GM18909 (cell line): ENCODE measurements at regions not wholly inside any gene's neighbourhood (a gene's known extent, or its start where the extent isn't known, plus 50 kb on each side); places are given as distances from the start of the nearest gene placed in this dataset.
"Not testable (repeated sequence)": the region's sequence is repeated elsewhere in the genome, so short reads cannot be mapped to it uniquely, and the experiment has no call there.

Experiments
- ATAC-seq: cut with Tn5 transposase; IDR thresholded peaks from one replicate; pipeline ENCODE4 v1.9.1; 2021; ENCODE audit warnings: mild to moderate bottlenecking; ENCODE audit not compliant: unreplicated experiment, poor library complexity

DNA sequence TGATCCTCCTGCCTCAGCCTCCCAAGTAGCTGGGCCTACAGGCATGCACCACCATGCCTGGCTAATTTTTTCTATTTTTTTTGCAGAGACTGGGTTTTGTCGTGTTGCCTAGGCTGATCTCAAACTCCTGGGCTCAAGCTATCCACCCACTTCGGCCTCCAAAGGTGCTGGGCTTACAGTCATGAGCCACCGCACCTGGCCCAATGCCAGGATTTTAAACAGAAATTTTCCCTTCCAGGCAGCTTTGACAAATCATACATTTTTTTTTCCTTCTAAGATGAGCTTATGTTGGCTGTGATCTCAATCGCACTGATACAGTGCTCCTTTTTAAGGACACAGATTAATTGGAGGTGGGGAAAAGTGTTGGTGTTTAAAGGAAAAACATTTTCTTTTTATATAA is 73.2 kb upstream of the CD2AP start:
- ATAC-seq: no peak

- ATAC-seq: no peak
Observed at GRCh38 chr6:47405273-47405672, 72.3 kb upstream of the CD2AP start.

- no peak for ATAC-seq
Observed at GRCh38 chr6:47407300-47408281, 70.0 kb upstream of the CD2AP start.

- peak; percentile 75 for ATAC-seq
Observed at GRCh38 chr6:47413752-47414422, 63.7 kb upstream of the CD2AP start.

DNA sequence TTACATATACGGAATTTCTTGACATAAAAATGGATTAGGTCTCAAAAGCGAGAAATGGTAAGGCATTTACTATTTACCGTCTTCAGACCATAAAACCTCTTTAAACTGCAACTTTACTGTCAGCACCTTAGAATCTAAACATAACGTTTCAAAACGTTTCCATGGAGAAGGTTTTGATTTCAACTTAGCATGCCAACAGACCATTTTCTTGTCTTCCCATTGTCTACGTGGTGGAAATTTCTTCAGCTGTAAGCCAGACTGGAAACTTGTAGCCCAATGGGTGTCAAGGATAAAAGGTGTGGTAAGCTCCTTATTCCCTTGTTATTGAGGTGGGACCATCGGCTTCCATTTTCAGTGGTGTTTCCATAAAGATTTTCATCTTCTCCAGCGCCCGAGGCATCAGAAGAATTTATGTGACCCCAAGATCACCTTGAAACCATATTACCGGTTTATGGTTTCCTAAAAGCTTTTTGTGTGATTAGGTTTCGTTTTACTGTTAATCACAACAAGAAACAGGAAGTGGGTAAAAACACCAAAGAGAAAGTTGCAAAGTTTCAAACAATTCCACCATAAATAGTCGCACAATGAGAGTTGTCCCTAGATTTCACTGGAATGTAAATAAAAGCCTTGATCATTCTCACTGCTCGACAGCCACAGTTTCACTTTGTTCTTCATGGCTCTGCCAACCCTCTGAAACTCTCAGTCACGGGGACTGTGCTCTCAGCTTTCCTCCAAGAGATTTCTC is 63.0 kb upstream of the CD2AP start:
- peak; percentile 83 for ATAC-seq

DNA sequence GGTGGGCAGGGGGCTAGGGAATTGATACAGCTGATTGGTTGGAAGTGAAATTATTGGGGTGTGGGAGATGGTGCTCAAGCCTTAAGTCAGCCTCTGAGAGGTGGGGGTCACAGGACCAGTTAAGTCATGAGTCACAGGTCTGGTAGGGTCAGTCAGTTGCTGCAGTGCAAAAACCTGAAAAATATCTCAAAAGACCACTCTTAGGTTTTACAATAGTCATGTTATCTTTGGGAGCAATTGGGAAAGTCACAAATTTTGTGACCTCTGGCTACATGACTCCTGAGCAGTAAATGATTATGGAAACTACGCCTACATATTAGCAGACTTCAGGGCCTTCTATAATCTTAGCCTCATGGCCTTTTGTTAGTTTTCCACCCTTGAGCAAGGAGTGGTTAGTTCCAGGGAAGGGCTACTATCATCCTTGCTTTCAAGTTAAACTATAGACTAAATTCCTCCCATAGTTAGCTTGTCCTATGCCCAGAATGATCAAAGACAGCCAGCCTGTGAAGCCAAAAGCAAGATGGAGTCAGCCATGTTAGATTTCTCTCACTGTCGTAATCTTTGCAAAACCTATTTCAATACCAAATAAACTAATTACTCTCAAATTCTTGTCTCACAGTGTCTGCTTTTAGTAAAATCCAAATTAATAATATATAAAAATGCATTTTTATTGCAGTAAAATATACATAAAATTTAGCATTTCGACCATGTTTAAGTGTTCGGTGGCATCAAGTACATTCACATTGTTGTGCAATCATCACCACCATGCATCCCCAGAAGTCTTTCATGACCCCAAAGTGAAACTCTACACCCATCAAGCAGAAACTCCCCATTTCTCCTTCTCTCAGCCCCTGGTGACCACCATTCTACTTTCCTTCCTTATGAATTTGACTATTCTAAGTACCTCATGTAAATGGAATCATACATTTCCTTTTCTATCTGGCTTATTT is 60.9 kb upstream of the CD2AP start:
- no peak for ATAC-seq

DNA sequence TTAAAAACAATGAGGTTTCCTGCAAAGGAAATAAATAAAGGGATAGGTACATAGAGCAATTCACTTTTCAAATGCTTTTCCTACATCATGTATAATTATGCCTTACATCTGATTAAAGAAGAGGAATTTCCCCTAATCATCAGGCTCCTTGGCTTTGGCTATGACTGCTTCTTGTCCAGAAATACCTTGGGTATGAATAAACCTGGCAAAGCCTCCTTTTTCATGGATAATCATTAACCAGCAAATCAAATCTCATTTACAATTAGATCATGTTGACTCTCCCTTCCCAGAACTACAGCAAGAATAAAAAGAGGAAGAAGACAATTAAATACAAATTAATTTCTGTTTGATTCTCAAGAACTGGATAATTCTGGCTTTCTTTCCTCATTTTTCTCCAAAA is 58.0 kb upstream of the CD2AP start:
- ATAC-seq: no peak

DNA sequence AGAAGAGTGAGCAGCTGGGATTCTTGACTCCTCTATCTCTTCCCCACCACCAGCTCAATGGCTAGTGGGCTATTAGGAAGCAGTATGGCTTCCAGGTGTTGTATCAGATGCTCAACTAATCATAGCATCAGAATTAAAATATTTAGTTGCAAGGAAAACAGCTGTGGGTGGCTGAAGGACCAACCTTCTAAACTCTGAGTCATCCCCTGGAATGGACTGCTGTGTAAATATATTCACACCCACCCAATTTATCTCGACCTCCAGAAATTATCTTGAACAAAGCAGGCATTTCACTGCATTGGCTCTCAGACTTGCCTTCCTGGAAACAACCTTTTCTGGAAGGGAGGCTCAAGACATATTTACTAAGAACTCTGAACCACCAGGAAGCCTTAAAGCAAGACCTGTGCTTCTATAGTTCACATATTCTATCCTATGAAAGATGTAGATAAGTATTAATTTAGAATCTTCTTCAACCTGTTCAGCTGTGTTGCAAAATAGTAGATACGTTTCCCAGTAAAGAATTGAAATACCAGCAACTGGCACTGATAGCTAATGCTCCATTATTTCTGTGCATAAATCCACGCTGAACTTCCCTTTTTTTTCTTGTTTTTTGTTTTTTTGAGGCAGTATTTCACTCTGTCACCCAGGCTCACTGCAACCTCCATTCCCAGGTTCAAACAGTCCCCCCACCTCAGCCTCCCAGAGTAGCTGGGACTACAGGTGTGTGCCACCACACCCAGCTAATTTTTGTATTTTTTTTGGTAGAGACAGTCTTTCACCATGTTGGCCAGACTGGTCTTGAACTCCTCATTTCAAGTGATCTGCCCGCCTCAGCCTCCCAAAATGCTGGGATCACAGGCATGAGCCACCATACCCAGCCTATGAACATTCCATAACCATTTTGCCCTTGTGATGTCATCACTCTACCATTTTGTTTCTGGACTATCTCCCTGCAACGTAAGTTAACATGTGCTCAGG is 56.9 kb upstream of the CD2AP start:
- no peak for ATAC-seq

DNA sequence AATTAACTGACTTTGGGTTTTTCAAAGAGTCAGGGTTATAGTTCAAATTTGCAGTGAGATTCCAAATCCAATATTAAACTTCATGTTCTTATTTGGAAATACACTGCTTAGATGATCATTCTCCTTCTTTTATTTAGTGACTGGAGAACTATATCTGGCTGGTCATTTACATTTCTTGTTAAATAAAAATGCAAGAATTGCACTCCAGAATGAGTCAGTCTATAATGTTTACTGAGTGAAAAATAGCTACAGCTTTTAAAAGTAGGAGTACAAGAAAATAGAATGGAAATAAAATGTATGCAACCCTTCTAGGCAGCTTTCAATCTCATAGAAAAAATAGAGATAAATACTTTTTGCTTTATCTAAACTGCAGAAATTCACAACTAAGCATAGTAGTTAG is 54.5 kb upstream of the CD2AP start:
- ATAC-seq: no peak

GRCh38 chr6:47424436-47424836 is 53.2 kb upstream of the CD2AP start:
- no peak for ATAC-seq

GRCh38 chr6:47425724-47426123 is 51.9 kb upstream of the CD2AP start:
- ATAC-seq: not testable (repeated sequence)

DNA sequence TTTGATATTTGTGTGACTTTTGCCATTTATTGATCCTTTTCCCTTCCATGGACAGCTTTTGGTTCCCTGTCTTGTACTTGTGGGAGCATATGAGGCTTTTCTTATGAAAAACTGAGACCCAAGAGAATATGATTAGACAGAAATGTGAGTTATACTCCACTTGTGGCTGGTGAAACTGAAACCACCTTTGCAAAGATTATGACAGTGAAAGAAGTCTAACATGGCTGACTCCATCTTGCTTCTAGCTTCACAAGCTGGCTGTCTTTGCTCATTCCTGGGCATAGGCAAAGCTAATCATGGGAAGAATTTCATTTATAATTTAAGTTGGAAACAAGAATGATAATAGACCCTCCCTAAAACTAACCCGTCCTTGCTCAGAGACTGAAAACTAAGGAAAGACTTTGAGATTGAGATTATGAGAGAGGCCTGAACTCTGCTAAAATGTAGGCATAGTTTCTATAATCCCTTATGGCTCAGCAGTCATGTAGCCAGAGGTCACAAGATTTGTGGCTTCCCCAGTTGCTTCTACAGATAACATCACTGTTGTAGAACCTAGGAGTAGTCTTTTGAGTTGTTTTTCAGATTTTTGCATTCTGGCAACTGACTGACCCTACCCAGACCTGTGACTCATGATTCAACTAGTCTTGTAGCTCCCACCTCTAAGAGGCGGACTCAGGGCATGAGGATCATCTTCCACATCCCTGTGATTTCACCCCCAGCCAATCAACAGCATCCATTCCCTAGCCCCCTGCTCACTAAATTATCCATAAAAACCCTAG is 50.9 kb upstream of the CD2AP start:
- ATAC-seq: no peak

DNA sequence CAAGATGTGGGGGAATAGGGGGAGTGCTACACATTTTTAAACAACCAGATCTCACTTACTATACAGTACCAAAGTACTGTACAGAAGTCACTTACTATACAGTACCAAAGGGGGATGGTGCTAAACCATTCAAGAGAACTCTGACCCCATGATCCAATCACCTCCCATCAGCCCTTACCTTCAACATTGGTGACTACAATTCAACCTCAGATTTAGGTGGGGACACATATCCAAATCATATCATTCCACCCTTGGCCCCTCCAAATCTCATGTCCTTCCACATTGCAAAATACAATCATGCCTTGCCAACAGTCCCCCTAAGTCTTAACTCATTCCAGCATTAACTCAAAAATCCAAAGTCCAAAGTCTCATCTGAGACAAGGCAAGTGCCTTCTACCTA is 49.9 kb upstream of the CD2AP start:
- ATAC-seq: no peak
